Activated CD4-positive, alpha-beta T cell treated with anti-CD3 and anti-CD28 coated beads for 1 hour (primary cell): ENCODE measurements at regions not wholly inside any gene's neighbourhood (a gene's known extent, or its start where the extent isn't known, plus 50 kb on each side); places are given as distances from the start of the nearest gene placed in this dataset.

Experiments used
- DNase-seq: peaks from one replicate; pipeline ENCODE4 v3.0.0-alpha.2; 2020

DNA sequence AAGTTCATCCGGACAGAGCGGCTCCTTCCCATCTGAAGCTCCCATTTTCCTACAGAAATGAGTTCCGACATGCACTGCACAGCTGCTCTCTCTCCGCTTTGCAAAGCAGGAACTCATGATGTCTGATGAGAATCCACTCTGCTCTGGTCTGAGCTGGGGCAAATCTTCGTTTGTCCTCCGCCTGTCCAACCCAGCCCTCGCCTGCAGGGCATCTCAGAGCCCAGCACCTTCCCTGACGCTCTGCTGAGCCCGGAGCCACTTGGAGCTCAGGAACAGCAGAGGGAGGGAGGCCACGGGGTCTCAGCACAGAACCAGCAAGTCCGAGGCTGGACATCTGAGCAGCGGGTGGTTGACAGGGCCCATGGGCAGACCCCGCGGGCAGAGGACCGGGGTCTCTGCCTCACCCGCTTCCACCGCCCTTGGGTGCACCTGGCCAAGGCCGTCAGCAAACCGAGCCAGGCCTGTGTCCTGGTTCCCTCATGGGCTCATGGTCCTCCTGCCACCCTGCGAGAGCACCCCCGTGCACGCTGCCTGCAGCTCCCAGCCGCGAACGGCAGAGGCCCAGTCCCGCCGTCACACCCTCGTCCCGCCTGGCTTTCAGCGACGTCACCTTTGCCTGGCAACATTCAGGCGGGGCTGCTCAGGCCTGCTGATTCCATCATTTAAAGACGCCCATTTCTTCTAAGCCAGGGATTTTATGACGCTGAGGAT lies 78.5 kb upstream of the BHLHE23 start:
- DNase-seq: no peak

DNA sequence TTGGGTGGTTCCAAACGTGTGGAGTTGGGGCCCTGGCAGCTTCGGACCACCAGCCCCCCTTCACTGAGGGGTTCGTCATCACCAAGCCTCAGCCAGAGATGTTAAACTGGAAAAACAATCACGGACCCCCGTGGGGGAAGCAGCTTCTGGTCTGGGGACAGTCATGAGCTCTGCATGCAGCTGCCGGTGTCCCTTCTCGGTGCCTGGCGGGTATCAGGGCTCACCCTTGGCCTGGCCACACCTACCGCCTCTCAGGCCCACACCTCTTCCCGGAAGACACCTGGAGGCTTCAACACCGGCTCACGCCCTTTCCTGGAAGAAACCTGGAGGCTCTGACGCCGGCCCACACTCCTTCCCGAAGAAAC lies 77.8 kb upstream of the BHLHE23 start:
- no peak for DNase-seq

DNA sequence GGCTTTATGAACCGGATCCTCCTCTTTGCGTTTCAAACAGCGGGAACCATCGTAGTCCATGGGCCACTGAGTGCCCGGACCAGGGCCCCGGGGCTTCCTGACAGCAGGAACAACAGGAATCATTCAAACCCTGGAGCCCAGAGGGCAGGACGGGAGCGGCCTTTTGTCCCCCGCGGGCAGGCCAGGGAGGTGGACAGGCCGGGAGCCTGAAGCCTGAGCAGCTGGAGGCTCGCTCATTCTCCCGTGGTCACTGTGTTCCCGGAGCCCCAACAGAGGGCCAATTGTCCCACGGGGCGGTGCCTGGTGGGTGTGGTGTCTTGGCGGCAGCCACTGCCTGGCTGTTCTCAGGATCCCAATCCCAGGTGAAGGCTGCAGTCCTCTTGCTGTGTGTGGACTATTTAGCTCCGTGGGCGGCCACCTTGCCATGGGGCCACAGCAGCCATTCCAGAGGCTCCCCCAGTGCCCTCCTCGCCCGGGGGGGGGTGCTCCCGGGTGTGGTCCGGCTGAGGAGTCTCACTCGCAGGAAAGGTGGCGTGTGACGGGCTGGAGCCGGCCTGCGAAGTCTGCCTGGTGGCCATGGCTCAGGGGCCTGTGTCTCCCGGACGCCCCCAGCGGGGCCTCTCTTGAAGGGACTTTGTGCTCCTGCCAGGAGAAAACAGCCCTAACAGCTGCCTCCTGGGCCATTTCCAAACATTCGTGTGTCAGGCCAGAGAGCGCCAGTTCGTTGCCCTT lies 77.2 kb upstream of the BHLHE23 start:
- DNase-seq: no peak

DNA sequence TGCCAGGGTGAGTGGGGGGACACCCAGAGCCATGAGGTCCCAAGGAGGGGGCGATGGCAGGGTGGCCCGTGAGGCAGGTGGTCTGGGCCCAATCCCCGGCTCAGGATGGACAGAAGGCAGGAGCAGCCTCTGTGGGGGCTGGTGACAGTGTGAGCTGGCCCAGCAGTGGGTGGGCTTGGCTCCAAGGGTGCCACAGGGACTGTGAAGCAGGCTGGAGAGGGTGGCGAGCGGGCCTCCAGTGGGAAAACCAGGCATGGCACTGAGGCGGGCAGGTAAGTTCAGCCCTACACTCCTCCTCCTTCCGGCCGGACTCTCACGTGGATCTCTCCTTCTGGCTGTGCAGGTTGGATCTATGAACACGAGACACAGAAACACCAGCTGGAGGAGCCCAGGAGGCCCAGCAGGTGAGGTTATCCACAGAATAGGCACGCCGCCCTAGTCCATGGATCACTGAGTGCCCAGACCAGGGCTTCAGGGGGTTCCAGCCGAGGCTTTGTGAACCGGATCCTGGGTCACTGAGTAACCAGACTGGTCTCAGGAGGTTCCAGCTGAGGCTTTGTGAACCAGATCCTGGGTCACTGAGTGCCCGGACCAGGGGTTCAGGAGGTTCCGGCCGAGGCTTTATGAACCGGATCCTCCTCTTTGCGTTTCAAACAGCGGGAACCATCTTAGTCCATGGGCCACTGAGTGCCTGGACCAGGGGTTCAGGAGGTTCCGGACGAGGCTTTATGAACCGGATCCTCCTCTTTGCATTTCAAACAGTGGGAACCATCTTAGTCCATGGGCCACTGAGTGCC lies 76.4 kb upstream of the BHLHE23 start:
- DNase-seq: no peak

DNA sequence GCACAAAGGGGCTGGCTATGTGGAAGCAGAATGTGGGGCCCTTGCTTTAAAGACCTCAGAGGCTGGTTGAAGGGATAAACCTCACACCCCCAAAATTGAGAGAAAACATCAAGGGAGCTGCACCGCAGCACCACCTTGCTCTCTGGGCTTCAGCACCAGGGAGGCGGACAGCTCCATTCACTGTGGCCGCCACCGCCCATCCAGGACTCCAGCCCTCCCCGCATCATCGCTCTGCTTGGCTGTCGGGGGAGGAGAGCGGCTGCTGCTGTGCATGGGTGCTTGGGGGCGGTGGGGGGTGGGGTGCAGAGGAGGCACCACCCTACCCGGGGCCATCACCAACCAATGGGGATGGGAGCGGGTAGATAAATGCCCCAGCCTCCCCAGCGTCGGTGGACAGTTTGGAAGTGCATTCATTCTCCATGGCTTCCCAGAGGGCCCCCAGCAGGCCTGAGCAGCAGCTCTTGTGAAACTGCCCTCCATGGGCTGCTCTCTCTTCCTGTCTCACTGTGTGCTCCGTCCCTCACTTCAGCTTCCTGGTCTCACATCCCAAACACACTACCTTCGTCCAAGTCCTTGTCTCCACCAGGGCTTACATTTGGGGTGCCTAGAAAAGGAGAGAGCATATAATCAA lies 75.7 kb upstream of the BHLHE23 start:
- DNase-seq: no peak

DNA sequence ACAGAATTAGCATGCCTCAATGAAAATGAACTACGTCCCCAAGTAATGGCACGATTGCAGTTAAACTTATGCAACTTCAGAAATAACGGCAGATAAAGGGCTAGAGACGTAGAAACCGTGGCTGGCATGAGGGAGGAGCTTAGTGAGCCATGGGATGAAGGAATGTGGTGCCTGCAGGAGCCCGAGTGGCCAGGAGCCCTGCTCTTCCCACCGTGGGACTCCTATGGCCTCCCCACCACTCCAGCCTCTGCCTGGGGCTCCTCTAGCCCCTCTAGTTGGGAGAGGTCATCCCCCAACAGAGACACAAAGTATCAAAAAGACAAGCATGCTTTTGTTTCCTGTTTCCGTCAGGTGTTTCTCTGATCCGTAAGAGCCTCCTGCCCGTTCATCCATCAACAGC lies 75.1 kb upstream of the BHLHE23 start:
- no peak for DNase-seq

DNA sequence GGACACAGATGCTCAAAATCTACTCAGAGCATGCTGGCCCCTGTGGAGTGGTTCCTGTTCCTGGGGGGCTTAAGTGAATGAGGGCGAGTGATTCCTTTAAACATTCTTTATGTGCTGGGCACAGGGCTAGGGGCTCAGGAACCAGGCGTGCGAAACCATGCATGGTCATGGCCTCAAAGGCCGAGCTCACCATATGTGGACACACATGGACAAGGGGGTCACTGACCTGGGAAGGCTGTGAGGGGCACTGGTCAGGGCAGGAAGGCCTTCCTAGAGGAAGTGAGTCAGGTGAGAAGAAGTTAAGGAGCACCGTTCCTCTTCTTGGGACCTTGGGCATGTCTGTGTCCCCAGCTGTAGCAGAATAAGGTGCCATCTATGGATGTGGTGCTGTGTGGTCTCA lies 74.6 kb upstream of the BHLHE23 start:
- DNase-seq: no peak

DNA sequence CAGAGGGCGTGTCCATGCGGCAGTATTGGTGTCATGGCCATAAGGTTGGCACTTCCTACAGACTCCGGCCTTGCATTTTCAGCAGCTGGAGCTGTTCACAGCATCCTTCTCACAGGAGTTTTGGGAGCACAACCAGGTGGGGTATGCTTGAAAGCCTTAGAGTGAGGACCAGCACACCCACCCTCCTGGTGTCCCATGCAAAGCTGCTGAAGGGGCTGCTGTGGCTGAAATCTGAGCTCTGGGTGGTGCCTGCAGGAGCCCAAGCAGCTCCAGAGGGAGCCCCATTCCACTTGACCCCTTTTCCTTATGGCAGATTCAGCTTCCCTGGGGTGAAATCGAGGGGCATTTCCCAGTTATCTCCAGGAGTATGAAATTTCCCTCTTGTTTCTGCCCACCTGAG lies 74.0 kb upstream of the BHLHE23 start:
- no peak for DNase-seq

DNA sequence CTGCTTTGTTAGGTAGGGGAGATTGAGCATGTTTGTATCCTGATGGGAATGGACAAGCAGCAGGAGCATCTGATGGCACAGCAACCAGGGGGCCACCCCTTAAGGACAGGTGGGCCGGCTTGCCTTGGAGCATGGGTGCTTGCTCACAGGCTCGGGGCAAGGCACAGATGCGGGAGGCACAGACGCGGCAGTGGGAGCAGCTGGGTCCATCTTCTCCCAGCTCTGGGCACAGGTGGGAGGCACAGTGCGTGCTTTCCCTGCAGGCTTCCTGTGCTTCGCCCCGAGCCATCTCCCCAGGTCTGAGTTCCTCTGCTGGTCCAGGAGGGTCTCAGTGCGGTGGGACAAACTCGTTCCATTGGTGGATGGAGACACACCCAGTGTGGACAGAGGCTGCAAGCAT lies 73.6 kb upstream of the BHLHE23 start:
- no peak for DNase-seq

DNA sequence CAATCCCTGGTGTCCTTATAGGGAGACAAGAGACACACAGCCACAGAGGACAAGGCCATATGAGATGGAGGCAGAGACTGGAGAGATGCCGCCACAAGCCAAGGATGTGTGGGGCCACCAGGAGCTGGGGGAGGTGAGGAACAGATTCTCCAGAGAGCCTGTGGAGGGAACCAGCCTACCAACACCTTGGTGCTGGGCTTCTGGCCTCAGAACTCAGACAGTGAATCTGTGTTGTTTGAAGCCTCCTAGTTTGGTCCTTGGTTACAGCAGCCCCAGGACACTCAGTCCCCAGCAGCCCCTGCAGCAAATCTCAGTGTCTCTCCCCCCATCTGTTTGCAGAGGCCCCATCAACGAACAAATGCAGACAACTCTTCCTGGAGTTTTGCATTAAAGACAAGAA lies 73.2 kb upstream of the BHLHE23 start:
- no peak for DNase-seq

DNA sequence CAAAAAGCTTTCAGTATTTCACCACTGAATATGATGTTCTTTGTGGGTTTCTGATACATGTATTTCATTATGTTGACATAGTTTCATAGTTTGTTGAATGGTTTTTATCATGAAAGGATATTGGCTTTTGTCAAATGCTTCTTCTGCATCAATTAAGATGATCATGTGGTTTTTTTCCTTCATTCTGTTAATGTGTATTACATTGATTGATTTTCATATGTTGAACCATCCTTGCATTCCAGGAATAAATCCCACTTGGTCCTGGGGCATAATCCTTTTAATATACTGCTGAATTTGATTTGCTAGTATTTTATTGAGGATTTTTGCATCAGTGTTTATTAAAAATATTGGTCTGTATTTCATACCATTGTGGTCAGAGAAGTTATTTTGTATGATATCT lies 70.9 kb upstream of the BHLHE23 start:
- no peak for DNase-seq

DNA sequence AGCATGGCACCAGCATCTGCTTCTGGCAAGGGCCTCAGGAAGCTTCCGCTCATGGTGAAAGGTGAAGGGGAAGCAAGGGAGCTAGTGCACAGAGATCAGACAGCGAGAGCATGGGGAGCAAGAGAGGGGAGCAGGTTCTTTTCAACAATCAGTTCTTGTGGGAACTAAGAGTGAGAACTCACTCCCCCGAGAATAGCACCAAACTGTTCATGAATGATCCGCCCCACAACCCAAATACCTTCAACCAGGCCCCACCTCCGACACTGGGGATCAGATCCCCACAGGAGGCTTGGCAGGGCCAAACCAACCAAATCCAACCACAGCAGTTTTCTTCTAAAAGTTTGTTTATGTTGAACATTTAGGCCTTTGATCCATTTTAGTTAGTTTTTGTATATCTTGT lies 69.7 kb upstream of the BHLHE23 start:
- no peak for DNase-seq

DNA sequence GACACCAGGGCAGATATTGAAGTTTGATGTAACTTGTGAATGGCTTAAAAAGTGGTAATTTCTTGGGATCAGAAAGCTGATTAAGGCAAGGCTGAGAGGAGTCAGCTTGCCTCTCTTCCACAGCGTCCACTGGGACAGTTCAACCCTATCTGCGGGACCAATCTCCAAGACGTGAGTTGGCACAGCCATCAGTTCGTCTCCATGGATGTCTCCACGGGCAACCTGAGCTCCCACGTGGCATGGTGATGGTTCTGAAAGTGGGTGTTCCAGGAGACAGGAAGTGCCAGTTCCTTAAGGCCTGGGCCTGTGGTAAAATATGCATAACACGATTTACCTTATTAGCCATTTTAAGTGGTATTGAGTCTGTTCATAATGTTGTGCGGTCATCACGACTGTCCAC lies 67.9 kb upstream of the BHLHE23 start:
- no peak for DNase-seq

DNA sequence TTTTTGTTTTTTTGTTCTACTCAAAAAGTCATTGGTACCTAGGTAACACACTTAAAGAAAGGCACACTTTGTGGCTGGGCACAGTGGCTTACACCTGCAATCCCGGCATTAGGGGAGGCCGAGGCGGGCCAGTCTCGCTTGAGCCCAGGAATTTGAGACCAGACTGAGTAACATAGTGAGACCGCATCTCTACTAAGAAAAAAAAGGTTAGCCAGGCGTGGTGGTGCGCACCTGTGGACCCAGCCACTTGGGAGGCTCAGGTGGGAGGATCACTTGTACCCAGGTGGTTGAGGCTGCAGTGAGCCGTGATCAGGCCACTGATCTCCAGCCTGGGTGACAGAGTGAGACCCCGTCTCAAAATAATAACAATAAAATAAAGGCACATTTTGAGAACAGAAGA lies 67.4 kb upstream of the BHLHE23 start:
- no peak for DNase-seq

DNA sequence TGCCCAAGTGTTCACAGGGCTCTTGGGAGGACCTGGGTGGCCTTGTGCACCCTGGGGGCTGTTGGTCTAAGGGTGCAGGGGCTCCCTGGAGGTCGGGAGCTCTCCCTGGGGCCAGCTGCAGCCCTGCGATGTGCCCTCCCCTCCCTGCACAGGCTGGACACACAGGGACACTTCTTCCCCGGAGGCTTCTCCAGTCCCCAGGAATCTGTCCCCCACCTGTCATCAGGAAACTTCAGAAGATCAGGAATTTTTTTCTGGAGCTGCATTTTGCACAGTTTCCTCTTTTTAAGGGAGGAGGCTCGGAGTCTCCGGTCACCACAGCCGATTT lies 66.9 kb upstream of the BHLHE23 start:
- no peak for DNase-seq

DNA sequence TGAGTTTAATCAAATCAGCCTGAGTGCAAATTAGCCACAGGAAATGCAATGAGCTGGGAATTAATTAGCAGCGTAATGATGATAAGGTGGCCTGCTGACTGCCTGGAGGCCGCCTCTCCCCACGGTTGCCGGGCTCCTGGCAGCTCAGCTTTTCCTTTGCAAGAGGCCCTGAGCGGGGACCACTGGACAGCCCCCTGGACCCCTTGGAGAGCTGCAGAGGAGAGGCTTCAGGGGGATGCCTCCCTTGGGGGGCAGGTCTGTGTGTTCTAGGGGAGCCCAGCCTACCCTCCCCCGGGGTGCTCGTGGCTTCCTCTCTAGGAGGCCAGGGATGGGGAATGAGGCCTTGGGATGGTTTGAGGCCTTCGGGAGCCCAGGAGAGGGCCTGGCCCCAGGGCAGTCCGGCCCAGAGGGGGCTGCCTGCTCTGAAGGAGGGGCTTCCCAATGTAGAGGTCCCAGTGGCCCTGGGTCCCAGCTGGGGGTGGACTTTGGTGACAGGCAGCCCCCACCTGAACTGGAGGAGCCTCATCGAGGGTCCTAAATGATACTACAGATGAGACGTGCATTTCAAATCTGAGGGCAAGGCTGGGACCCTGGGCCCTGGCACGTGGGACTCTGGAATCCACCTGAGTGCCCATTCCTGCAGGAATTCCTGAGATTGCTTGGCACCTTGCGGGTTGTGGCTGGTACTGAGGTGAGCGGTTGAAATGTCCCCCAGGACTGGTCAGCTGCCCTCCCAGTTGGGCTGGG lies 66.4 kb upstream of the BHLHE23 start:
- DNase-seq: no peak

DNA sequence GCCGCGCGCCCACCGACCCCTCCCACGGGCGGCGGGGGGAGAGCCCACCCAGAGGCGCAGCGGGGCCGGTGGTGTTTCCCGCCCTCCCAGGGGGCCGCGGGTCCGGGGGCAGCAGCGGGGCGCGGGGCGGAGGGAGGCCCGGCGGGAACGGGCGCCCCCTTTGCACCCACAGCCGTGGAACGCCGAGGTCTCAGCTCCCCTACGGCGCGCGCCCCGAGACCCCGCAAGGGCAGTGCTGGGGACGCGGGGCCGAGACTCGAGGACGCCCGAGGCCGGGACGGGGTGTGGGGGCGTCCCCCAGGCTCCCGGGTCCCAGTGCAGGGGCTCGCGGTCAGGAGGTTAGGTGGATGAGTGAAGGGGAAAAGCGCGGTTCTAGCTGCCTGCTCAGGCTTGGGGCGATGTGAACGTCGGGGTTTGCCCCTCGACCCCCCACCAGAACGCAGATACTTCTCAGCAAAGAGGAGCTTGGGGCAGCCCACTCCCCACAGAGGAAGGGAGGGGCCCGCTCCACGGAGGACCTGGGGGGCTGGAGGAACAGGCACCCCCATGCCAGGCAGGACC lies 65.5 kb upstream of the BHLHE23 start:
- DNase-seq: no peak

DNA sequence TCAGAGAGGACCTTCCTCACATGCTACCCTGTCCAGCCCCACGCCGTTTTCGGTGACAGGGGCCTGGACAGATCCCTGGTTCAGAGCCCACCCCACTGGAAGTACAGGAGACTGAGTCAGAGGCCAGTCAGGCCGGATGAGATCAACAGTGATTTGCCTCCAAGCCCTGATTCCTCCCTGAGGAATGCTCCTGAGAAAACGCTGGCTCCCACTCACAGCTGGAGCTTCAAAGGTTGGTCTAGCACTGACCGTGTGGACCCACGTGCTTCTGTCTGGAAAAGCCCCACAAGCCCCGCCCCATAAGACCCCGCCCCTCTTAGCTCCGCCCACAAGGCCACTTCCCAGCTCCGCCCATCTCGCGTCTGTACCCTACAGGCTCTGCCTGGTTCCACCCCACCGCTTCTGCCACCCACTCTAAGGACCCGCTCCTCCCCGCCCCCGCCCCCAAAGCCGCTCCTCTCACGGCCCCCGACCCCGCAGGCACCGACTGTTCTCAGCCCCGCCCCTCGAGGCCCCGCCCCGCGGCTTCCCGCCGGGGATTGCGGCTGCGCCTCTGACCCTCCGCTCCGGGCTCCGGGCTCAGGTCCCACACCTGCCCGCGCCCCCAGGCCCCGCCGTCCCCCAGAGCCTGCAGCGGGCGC lies 64.9 kb upstream of the BHLHE23 start:
- no peak for DNase-seq

DNA sequence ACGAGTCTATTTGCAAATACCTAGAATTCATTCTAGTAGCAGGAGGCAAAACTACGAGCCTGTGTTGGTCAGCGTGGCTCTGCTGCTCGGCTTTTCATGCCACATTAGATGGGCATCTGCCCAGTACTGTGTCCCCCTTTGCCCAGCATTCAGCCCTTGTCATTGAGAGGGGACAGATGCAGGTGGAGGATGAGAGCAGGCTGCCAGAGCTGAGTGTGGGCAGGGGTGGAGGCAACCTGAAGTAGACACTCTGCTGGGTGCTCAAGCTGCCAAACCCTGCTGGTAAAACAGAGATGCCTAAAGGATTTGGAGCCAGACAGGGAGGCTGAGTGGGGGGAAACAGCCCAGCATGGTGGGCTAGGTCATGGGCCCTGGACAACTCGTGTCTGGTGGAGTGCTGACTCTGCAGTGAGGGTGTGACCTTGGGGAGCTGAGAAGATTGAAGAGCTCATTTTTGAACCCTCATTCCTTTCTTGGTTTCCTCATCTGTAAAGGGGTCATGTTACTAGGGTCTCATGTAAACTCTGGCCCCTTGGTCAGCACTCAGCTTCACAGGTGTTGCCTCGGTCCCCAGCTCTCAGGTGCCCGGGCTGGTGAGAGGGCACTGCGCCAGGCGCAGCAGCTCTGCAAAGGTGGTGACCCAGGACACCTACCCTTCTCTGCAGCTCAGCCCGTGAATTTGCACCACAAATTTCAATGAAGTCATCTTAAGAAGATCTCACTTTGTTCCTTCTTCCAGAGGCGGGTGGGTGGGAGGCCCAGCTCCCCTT lies 64.2 kb upstream of the BHLHE23 start:
- DNase-seq: no peak

DNA sequence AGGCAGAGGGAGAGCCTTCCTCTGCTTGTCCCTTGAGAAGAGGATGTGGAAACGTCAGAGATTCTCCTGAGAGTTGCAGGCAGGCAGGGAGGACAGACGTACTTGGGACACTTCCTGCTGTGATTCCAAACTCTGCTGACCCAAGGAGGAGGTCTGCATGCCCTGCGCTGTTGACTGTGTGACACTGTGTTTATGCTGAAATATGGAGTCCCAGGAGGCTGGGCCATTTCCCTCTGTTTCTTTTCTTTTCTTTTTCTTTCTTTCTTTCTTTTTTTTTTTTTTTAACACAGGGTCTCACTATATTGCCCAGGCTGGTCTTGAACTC lies 63.5 kb upstream of the BHLHE23 start:
- DNase-seq: no peak

DNA sequence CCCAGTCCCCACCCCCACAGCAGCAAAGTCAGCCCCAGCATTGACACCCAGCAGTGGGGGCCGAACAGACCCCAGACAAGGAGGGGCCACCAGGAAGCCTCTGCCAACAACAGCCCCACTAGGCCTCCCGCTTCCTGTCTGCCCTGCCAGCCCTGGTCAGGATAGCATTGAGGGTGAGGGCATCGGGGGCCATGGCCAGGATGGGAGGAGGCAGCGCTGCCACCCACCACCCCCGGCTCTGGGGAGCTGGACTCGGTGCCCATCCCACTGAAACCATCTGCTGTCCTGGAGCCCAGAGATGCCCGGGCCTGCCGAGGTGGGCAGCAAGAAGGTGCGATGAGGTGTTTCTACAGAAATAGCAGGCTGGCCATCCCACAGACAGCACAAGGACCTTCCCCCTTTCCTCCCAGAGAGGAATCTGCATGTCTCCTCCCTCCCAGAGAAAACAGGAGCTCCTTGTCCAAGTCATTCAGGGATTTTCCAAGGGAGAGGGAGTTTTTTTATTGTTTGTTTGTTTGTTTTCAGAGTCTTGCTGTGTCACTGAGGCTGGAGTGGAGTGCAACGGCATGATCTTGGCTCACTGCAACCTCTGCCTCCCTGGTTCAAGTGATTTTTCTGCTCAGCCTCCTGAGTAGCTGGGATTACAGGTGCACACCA lies 62.1 kb upstream of the BHLHE23 start:
- DNase-seq: no peak
